GM19395 (cell line): ENCODE measurements at regions not wholly inside any gene's neighbourhood (a gene's known extent, or its start where the extent isn't known, plus 50 kb on each side); places are given as distances from the start of the nearest gene placed in this dataset.
"Not testable (repeated sequence)": the region's sequence is repeated elsewhere in the genome, so short reads cannot be mapped to it uniquely, and the experiment has no call there.

Experiments used
- ATAC-seq: cut with Tn5 transposase; IDR thresholded peaks from one replicate; pipeline ENCODE4 v1.9.1; 2021; ENCODE audit warnings: mild to moderate bottlenecking, moderate library complexity; ENCODE audit not compliant: unreplicated experiment

DNA sequence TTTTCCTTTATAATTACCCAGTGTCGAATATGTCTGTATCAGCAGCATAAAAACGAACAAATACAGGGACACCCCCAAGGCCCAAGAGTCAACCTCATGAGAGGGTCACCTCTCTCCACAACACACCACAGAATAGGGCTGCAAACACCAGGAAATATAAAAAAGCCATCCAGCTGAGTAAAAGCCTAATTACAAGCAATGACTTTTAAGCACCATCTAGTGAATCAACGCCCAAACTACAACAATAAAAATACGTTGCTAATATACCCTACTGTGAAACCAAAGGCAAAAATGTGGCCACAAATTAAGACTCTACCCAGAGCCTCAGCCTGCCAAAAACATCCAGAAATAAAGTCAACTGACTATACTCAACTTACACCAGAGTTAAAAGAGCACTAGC is 817.9 kb upstream of the NEGR1 start:
- no peak for ATAC-seq

DNA sequence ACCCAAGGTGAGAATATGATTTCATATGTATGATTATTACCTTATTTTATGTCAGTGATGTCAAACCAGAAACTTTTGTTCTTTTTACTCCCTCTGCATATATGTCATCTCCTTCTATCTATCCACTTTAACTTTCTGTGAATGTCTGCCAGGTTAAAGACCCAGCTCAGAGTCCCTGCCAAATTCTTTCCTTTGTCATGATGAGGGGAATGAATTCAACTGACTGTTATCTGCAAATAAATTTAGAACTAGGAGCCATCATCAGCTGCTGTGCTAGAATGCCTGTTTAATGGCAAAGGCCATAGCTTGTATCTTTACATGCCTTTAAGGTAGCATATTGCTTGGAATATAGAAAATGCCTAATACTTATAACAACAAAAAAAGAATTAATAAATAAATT is 815.6 kb upstream of the NEGR1 start:
- ATAC-seq, result no peak

DNA sequence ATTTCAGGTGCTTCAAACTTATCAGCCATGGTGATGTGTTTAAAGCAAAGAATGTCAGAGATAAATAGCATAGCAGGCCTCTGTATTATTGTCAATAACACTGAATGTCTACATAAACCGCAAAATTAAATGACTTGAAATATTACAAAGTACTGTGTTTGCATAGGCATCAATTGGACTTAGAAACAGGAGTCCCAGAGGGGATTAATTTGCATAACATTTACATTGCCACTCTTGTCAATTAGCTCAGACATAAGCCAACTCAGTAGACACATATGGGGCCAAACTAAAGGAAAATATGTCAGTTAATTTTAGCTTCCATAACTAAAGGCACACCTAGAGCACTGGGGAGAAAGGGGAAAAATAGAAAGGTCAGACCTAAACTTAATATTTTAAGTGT is 814.5 kb upstream of the NEGR1 start:
- no peak for ATAC-seq

DNA sequence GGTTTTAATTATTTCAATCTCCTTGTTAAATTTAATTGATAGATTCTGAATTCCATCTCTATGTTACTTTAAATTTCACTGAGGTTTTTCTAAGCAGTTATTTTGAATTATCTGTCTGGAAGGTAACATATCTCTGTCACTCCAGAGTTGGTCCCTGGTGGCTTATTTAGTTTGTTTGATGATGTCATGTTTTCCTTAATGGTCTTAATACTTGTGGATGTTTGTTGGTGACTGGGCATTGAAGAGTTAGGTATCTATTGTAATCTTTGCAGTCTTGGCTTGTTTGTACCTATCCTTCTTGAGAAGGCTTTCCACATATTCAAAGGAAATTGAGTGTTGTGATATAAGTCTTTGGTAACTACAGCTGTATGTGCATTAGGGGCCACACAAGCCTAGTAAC is 810.0 kb upstream of the NEGR1 start:
- no peak for ATAC-seq

DNA sequence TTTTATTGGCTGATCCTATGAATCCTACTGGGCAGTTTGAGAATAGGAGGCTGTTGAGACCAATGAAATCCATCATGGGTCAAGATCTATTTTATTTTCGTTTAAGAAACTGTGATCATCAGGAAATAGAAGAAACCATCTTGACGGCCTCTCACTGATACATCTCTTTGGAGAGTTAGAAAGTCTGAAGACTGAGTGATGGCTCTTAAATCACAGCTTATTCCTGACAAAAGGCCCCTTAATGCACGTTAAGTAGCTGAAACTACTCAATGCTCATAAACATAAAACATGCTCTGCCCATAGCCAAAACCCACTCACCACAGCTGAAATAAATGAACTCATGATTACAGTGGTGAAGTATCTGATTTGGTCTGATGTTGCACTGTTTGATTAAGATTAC is 784.5 kb upstream of the NEGR1 start:
- no peak for ATAC-seq

DNA sequence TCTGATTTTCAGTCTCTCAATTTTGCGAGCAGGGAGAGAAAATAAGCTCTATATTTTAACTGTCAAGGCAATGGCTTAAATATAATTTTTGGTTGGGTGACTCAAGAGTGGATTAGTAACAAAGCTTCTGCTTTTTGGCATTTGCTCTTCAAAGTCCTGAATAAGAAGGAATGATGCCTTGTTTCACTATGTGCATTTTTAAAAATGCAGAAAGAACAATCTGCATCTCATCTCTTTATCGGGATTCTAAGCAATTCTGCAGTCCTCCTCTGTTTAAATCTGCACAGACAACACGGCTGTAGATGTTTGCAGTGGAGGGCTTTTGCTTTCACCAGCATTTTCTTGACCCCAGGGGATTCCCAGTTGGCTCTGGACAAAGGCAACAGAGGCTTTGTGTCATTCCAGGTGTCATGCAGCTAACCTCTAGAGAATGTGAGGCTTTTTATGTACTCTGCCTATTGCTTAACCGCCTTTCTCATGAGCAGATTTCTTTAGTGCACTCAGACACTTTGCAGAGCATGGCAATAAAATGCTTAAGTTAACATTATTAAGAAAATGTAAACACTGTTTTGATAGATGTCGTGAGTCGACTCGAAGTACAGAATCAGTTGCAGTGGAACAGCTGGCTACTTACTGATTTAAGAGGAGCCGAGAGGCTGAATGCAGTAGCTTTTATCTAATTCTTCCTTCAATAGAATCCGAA is 783.2 kb upstream of the NEGR1 start:
- ATAC-seq, result no peak

DNA sequence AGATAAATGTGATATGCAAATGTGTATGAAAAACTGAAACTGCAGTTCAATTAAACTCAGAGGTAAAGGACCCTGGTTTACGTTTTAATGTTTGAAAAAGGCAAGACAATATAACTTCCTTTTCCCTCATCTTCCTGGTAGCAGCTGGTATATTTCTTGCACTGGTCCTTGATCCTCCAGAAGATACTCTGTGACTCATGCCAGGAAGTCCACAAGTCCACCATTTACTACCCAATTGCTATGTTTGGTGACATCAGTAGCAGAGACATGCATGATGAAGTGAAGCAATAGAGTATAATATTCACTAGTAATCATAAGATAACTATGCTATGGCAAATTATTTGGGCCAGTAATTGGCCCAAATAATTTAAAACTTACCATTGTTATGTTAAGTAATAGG is 774.5 kb upstream of the NEGR1 start:
- no peak for ATAC-seq

DNA sequence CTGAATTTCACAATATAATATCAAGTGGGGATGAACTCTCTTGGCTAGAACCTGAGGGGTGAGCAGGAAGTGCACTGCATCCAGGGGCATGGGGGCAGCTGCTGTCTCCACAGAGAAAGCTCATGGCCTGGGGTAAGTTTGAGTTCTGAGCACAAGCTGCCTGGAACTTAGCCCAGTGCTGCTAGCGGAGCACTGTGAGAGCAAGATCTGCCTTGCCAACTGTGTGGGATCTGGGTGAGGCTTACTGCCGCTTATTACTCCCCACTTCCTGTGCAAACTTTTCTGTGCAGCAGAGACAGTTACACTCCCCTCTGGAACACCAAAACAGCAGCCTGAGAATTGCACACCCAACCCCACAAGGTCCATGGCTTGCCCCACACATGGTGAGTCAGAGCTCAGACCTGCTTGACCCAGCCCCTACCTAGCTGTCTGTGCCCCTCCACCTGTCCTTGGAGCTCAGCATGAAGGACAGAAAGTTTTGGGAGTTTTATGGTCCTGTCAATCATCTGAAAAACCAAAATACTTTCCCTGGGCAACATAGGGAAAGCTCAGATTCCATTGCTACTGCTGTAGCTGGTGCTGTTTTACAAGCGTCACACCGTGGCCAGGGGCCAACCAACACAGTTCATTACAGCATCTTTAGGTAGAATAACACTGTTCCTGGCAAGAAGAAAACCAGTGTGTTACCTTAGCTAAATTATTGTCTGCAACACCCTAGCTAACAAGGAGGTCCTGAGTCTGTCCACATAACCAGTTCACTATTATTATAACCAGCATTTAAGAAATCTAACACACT is 762.1 kb upstream of the NEGR1 start:
- ATAC-seq, result no peak

DNA sequence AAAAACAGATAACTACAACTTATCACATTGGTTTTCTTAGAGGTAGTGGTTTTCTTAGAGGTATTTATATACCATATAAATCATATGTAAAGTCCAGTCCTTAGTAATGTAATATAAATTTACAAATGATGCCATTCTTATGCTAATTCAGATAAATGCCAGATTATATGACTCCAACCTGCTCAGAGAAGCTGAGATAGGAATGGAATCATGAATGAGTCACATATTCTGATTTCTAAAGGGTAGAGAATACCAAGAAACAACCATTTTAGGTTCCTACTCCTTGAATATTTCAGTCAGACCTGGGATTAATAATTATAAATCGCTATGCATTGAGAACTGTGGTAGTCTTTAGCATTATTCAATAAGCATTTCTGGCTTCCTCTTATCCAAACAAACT is 760.1 kb upstream of the NEGR1 start:
- no peak for ATAC-seq

DNA sequence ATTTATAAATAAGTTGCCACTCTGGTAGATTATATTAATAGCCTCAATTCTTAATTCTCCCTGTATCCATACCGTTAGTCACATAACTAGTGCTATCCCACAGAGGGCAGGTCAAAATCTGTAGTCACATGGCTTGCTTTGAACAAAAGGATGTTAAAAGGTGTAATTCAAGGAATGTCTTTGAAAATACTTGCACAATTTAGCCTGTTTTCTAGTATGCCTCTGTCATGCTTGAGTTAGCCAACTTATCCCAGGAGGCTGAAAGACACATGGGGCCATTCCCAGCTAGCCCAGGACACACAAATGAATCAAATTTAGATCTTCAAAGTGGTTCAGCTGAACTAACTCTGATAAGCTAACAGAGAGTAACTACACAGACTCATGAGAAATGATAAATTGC is 758.5 kb upstream of the NEGR1 start:
- ATAC-seq, result no peak

DNA sequence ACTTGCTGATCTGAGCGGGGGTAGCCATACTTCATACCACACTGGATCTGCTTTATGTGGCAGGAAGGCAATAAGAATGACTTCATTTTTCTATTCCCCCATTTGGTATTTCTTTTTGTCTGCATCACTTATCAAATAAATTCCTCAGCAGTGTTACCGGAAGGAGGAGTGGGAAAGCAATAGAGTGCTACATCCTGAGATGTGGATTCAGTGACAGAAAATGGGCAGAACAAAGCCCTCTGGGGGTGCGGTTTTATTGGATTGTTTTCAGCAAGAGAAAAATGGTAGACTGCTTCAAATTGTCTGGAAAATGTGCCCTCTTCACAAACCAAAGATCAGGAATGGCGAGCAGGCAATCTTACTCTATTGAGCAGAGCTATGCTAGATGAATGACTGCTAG is 751.9 kb upstream of the NEGR1 start:
- no peak for ATAC-seq

DNA sequence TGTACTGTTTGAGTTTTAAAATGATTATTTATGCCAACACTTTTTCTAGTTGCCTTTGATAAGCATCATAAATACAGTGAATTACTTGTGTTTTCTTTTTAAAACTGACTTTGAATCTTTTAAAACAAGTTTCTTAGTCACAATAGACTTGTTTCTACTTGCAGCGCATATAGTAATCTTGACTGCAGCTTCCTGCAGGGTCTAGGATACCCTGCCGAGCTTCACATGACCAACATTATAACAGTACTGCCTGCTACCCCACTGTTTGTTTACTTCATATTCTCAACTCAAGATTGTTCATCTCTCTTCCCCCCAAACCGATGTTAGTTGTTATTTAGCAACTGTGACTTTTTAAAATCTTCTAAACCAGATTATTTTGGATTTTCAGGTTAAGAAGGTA is 751.3 kb upstream of the NEGR1 start:
- no peak for ATAC-seq

DNA sequence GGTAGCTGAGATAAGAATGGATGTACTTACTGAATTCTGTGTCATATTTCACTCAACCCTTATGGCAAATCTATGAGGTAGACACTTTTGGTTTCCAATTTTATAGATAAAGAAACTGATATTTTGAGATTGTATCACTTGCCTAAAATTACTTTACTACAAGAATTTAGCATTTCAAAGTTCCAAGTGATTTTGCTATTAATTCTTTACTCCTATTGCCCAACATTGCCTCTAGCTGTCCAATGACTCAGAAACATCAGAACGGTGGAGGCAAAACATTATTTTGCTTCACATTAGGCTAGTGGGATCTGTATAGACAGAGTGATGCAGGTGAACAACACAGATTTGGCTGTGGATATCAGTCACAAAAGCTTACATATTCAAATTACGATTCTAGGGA is 747.2 kb upstream of the NEGR1 start:
- no peak for ATAC-seq

DNA sequence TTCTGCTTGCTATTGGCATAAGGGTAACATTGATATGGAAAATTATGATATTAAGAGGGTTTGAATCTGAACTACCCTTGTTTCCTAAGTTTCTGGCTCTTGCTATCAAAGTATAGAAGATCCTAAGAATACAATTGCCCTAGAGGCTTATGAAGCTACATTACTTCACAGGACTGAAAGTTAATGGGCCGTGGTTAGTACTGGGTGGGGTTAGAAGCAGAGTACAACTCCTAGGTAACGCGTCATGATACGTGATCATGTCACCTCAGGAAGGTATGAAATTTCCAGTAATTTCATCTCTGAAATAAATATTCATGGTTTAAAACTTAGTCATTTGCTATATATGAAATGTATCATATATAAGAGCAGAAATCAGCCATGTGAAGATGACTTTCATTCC is 743.8 kb upstream of the NEGR1 start:
- no peak for ATAC-seq

DNA sequence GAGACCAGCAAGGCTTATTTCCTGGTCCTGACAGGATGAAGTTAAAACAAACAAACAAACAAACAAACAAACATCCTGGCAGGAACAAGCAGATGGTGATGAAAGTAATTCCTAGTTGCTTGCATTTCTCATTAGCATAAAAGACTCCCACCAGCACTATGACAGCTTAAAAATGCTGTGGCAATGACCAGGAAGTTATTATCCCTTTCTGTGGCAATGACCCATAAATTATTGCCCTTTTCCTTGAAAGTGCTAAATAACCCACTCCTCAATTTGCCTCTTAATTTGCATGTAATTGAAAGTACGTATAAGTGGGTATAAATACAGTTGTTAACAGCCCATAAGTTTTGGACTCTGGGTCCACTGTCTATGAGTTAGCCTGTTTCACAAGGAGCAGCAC is 727.6 kb upstream of the NEGR1 start:
- no peak for ATAC-seq

DNA sequence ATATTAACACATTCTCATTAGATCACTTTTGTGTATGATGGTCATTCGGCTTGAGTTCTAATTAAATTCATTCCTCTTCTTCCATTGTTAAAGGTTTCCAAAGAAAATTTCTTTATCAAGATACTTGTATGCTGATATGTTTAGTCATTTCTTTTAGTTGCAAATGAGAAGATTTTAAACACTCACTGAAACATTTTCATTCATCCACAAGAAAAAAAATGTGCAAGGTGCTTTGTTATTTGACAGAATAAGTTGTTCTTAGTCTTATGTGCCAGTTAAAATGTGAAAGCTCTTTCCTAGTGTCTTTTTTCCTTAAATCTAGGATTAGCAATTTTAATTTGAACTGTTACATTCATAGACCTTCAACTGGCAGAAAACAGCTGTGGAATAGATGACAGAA is 727.0 kb upstream of the NEGR1 start:
- no peak for ATAC-seq

DNA sequence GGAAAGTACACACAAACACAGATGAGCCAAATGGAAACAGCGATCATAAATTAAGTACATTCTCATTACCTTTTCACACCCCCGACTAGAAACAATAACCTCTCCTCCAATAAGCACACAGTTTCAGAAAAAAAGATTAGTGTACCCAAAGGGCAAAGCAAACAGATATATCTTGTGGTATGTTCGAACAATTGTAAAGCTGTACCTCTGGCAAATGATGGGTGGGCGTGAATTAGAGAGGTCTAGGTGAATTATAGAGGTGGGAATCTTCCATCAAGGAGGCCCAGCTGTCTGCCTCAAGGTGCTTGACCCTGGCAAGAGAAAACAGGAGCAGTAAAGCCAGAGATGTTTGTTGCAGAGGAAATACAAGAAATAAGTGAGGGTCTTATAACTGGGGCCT is 715.3 kb upstream of the NEGR1 start:
- no peak for ATAC-seq

DNA sequence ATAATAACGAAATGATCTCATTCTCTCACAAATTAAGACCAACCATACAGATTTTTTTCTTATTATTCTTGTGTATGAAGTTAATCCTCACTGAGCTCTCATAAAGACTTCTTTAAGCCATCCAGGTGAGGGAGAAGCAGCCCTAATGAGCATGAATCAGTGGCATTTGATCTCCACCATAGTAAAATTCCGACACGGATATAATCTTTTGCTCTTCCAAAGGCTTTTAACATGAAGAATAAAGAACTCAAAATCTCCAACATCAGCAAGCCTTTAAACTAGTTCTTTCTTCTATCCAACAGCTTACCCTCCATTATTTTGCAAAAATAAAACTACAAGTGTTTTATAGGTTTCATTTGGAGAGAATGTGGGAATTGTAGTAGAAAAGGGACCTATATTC is 714.7 kb upstream of the NEGR1 start:
- ATAC-seq, result no peak

DNA sequence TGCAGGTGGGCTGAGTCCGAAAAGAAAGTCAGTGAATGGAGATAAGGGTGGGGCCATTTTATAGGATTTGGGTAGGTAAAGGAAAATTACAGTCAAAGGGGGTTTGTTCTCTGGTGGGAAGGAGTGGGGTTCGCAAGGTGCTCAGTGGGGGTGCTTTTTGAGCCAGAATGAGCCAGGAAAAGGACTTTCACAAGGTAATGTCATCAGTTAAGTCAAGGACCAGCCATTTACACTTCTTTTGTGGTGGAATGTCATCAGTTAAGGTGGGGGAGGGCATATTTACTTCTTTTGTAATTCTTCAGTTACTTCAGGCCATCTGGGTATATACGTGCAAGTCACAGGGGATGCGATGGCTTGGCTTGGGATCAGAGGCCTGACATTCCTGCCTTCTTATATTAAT is 705.5 kb upstream of the NEGR1 start:
- not testable (repeated sequence) for ATAC-seq

DNA sequence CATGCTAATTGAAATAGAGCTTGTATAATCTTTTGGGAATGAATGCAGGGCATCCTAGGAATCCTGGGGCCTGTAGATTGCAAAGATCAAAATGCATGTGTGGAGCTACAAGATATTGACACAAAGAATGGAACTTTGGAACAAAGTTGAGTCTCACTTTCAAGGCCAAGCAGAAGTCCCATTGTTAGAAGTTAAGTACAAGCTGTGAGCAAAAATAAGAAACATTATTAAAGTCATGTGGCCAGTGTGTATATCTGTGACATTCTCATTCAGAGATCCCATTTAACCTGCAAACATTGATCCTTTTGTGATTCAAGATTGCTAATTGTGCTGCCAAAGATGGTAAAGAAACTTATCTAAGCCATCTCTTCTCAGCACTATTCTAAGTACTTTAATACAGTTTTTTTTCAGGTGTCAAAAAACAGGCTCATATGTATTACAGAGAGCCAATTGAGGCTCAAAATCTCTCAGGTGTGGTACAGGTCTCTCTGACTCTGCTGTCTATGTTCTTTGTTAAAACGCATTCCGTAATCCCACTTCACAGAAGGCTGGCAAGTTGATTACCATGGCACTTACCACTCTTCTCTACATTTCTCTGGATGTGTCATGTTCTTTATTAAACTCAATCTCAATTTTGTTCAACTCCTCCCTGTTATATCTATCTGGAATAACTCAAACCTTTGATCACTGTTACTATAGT is 704.4 kb upstream of the NEGR1 start:
- no peak for ATAC-seq

DNA sequence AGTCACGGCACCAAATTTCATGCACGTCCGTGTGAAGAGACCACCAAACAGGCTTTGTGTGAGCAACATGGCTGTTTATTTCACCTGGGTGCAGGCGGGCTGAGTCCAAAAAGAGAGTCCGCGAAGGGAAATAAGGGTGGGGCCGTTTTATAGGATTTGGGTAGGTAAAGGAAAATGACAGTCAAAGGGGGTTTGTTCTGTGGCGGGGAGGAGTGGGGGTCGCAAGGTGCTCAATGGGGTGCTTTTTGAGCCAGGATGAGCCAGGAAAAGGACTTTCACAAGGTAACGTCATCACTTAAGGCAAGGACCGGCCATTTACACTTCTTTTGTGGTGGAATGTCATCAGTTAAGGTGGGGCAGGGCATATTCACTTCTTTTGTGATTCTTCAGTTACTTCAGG is 702.7 kb upstream of the NEGR1 start:
- not testable (repeated sequence) for ATAC-seq

DNA sequence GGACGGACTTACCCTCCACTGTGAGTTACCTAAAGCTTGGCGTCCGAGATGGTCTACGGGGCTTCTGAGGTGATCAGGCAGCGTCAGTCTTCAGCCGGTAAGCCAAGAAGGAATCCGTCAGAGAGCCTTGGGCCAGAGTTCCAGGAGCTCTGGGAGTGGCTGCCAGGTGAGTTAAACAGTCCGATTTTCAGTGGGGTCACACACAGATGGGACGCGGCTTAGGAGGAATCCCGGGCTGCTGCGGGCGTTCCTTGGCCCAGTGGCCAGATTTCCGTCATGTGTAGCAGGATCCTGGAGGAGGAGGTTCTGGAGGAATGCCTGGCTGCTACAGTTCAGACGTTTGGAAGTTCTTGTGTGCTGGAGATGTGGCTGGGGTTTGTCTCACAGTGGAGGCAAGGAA is 700.7 kb upstream of the NEGR1 start:
- not testable (repeated sequence) for ATAC-seq
